Heart left ventricle (tissue), 13 donors: ENCODE measurements at regions not wholly inside any gene's neighbourhood (a gene's known extent, or its start where the extent isn't known, plus 50 kb on each side); places are given as distances from the start of the nearest gene placed in this dataset.

ENCODE experiments used
- CTCF ChIP-seq, 12 donors: fragments of 200-600 bp; sonication (generic) in 4 of 12; IDR thresholded peaks; one replicate each; pipeline versions ENCODE4 v1.5.0 to v1.8.0; 2018 to 2022; ENCODE audit warnings: antibody characterized with exemption in 12 of 12, mild to moderate bottlenecking in 5 of 12
- POLR2A ChIP-seq, 2 donors: fragments of 450-650 bp; IDR thresholded peaks; one replicate each; pipeline ENCODE4 v1.6.1; 2017; ENCODE audit warnings: antibody characterized with exemption in 2 of 2, mild to moderate bottlenecking in 2 of 2, moderate library complexity in 2 of 2
- donor health status: ischemic (EF 13 %, LVEDD 7.1; RV severe dilation, severe dysfunction).
- donor health status: DM: no; HTN: yes; CAD: no.
- donor health status: DM: no; HTN: no; CAD: no.
- donor health status: ischemic (EF 25% LVEDD 6.9; RV normal size, moderate dysfunction).
- donor health status: ischemic (EF 25% LVEDD 5.7; RV mildly dilated, moderate dysfunction).
- donor health status: ischemic (EF 35%, LVEDD 5.7; RV mildly dilated, moderate dysfunction).
- donor health status: nonischemic (EF 11% LVEDD 7.7; RV severe dilation, severe dysfunction).
- donor health status: DM: yes; HTN: yes; CAD: no.
- donor health status: PGD.
- donor health status: ischemic (EF 29% LVEDD 5.4; RV normal size, mild dysfunction).
- donor health status: nonischemic (EF 23%, LVEDD 6.1; RV moderate dilation, normal function).

GRCh38 chr11:122337704-122338103 lies 221.7 kb upstream of the BLID start:
- TF ChIP-seq CTCF (IDR thresholded peaks at IDR 0.05) (no peak), POLR2A (IDR thresholded peaks at IDR 0.05) (no peak)
